Memory B cell (primary cell): ENCODE measurements at regions not wholly inside any gene's neighbourhood (a gene's known extent, or its start where the extent isn't known, plus 50 kb on each side); places are given as distances from the start of the nearest gene placed in this dataset.

Source experiments
- ATAC-seq: fragments of 150-1000 bp; cut with Tn5 transposase; 2 replicates; pipeline ENCODE4 v1.10.0; 2021; ENCODE audit warnings: low read depth, mild to moderate bottlenecking, moderate library complexity
- DNase-seq, 2 donors: peaks; one replicate each; pipeline ENCODE4 v3.0.0; 2022; ENCODE audit warnings: low spot score in 2 of 2
- H3K27ac Mint-ChIP-seq: one replicate; pipeline ENCODE4 v1.8.0; 2022; ENCODE audit warnings: mild to moderate bottlenecking, moderate library complexity, mixed read lengths
- H3K27me3 Mint-ChIP-seq: one replicate; pipeline ENCODE4 v1.8.0; 2022; ENCODE audit warnings: mixed read lengths
- H3K36me3 Mint-ChIP-seq: one replicate; pipeline ENCODE4 v1.8.0; 2022; ENCODE audit warnings: mild to moderate bottlenecking, mixed read lengths
- H3K4me1 Mint-ChIP-seq: one replicate; pipeline ENCODE4 v1.8.0; 2022; ENCODE audit warnings: mixed read lengths
- H3K4me3 Mint-ChIP-seq: one replicate; pipeline ENCODE4 v1.8.0; 2022; ENCODE audit warnings: mild to moderate bottlenecking, moderate library complexity, mixed read lengths
- H3K9me3 Mint-ChIP-seq: one replicate; pipeline ENCODE4 v1.8.0; 2022; ENCODE audit warnings: mixed read lengths

GRCh38 chr17:68125111-68125870, 89.8 kb downstream of the KPNA2 start:
- H3K4me1 Mint-ChIP-seq = peaks cover 6% of the 10 kb centered on the region
- no peak overlapping the region for H3K4me3 Mint-ChIP-seq
- H3K27me3 Mint-ChIP-seq = no peaks in the 10 kb centered on the region
- H3K36me3 Mint-ChIP-seq = peaks cover 28% of the 10 kb centered on the region
- H3K9me3 Mint-ChIP-seq = peaks cover 3% of the 10 kb centered on the region
- no peak for ATAC-seq
- H3K27ac Mint-ChIP-seq = no peak overlapping the region
- no peak for DNase-seq

DNA sequence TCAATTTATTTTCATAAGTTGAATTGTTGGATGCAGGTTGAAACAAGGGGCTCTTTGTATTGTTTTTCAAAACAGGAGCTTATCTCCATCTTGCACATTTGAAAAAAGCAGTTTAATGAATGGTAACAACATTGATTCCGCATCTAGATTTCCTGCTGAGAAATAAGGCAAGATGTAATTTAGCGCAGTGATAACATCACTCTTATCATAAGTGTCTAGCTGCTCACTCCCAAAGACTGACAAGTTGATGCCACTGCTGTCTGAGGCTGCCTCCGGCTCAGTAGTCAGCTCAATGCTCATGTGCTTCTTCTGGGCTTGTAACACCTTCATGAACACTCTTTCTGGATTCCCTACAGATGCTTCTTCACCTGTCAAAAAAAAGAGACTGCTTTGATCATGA, 92.4 kb downstream of the KPNA2 start:
- ATAC-seq (no peak), DNase-seq (no peak)
- Mint-ChIP-seq H3K27me3 (no peaks in the 10 kb centered on the region), H3K4me1 (peaks cover 6% of the 10 kb centered on the region), H3K36me3 (peaks cover 18% of the 10 kb centered on the region), H3K27ac (no peak overlapping the region), H3K9me3 (no peaks in the 10 kb centered on the region), H3K4me3 (no peak overlapping the region)

DNA sequence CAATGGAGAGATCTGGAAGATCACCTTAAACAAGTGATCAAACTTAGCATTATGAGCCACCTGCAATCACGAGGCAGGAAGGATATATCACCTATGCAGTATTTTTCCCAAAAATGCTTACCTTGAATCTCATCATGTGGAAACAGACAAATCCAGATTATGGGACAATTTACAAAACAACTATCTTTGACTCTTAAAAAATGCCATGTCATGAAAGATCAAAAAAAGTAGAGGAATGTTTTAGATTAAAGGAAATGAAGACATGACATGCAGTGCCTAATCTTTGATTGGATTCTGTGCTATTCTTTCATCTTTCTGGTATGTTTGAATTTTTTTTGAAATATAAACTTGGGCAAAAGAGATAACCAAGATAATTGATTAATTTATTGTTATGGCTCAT, 95.9 kb downstream of the KPNA2 start:
- peaks cover 2% of the 10 kb centered on the region for H3K4me1 Mint-ChIP-seq
- no peak overlapping the region for H3K27ac Mint-ChIP-seq
- H3K4me3 Mint-ChIP-seq = no peak overlapping the region
- H3K27me3 Mint-ChIP-seq = no peaks in the 10 kb centered on the region
- H3K9me3 Mint-ChIP-seq = no peaks in the 10 kb centered on the region
- ATAC-seq (no peak), DNase-seq (no peak)
- H3K36me3 Mint-ChIP-seq = peaks cover 13% of the 10 kb centered on the region

- no peaks in the 10 kb centered on the region for H3K27me3 Mint-ChIP-seq
- no peaks in the 10 kb centered on the region for H3K9me3 Mint-ChIP-seq
- H3K4me3 Mint-ChIP-seq = no peak overlapping the region
- DNase-seq (no peak), ATAC-seq (no peak)
- peak overlapping the region; percentile 28 for H3K27ac Mint-ChIP-seq
- H3K36me3 Mint-ChIP-seq = peaks cover 8% of the 10 kb centered on the region
- no peaks in the 10 kb centered on the region for H3K4me1 Mint-ChIP-seq
Measured at GRCh38 chr17:68133346-68134045, 98.0 kb downstream of the KPNA2 start.

DNA sequence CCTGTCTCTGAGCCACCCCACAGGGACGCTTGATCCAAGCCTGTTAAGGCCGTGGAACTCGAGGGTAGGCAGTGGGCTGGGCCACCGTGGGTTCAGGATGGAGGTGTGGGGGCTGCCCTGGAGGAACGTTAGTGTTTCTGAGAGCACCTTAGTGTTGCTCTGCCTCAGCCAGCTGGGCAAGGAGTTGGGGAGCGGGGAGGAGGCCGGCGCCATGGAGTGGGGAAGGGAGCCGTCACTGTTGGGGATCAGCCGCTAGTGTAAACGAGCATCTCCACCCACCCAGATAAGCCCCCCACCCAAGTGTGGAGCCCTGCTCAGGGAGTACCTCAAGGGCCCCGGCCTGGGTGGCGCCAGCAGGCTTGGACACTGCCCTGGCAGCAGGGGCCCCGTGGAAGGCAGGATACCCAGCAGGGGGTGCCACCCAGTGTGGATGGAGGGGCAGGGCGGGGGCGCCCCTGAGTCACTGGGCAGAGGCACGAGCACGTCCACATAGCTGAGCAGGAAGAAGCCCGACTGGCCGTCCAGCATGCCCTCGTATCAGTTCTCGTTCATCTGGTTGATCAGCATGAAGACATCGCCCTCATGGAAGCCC, 98.6 kb downstream of the KPNA2 start:
- Mint-ChIP-seq H3K4me1 (no peaks in the 10 kb centered on the region), H3K36me3 (peaks cover 8% of the 10 kb centered on the region), H3K9me3 (no peaks in the 10 kb centered on the region), H3K27me3 (no peaks in the 10 kb centered on the region), H3K27ac (peak overlapping the region; percentile 28), H3K4me3 (no peak overlapping the region)
- no peak for ATAC-seq
- DNase-seq = no peak

- DNase-seq = no peak
- no peak overlapping the region for H3K27ac Mint-ChIP-seq
- H3K27me3 Mint-ChIP-seq = no peaks in the 10 kb centered on the region
- peaks cover 8% of the 10 kb centered on the region for H3K36me3 Mint-ChIP-seq
- H3K4me3 Mint-ChIP-seq = no peak overlapping the region
- H3K9me3 Mint-ChIP-seq = no peaks in the 10 kb centered on the region
- no peaks in the 10 kb centered on the region for H3K4me1 Mint-ChIP-seq
- ATAC-seq = no peak
Measured at GRCh38 chr17:68134731-68135130, 99.2 kb downstream of the KPNA2 start.

GRCh38 chr17:68135141-68135887, 99.8 kb downstream of the KPNA2 start:
- H3K27me3 Mint-ChIP-seq = no peaks in the 10 kb centered on the region
- no peak overlapping the region for H3K27ac Mint-ChIP-seq

DNA sequence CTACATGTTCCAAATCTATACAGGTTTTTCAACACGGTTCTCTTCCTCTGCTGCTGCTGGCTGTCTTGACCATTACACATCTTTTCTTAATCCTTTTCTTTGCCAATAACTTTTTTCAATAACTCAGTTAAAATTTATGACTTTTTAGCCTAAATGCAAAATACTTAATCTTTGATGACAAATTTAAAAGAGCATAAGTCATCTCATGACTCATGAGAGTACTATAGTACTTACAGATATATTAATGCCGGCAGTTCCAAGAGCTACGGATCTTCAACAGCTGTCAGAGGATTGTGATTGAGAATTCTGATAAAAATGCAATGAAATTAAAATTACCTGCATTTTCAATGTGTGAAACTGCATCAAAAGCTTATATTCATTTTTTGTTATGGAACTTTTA, 105.5 kb downstream of the KPNA2 start:
- no peaks in the 10 kb centered on the region for H3K9me3 Mint-ChIP-seq
- H3K27me3 Mint-ChIP-seq = no peaks in the 10 kb centered on the region
- no peak overlapping the region for H3K27ac Mint-ChIP-seq
- DNase-seq = no peak
- no peak overlapping the region for H3K4me3 Mint-ChIP-seq
- no peaks in the 10 kb centered on the region for H3K4me1 Mint-ChIP-seq
- no peaks in the 10 kb centered on the region for H3K36me3 Mint-ChIP-seq
- ATAC-seq = no peak

More at GRCh38 chr17:68135141-68135887, 99.8 kb downstream of the KPNA2 start:
- Mint-ChIP-seq H3K4me1 (no peaks in the 10 kb centered on the region), H3K4me3 (no peak overlapping the region), H3K36me3 (peaks cover 6% of the 10 kb centered on the region), H3K9me3 (no peaks in the 10 kb centered on the region)
- no peak for DNase-seq
- no peak for ATAC-seq

GRCh38 chr17:68142595-68142994, 105.2 kb upstream of the AMZ2 start:
- no peaks in the 10 kb centered on the region for H3K4me1 Mint-ChIP-seq
- no peaks in the 10 kb centered on the region for H3K27me3 Mint-ChIP-seq
- ATAC-seq = no peak

GRCh38 chr17:68143425-68143824, 104.4 kb upstream of the AMZ2 start:
- Mint-ChIP-seq H3K27ac (no peak overlapping the region), H3K4me1 (no peaks in the 10 kb centered on the region), H3K9me3 (no peaks in the 10 kb centered on the region), H3K36me3 (no peaks in the 10 kb centered on the region), H3K4me3 (no peak overlapping the region), H3K27me3 (no peaks in the 10 kb centered on the region)
- no peak for ATAC-seq
- no peak for DNase-seq

More at GRCh38 chr17:68142595-68142994, 105.2 kb upstream of the AMZ2 start:
- Mint-ChIP-seq H3K9me3 (no peaks in the 10 kb centered on the region), H3K27ac (no peak overlapping the region), H3K36me3 (no peaks in the 10 kb centered on the region), H3K4me3 (no peak overlapping the region)
- no peak for DNase-seq

GRCh38 chr17:68145088-68145487, 102.8 kb upstream of the AMZ2 start:
- no peak overlapping the region for H3K27ac Mint-ChIP-seq
- peaks cover 2% of the 10 kb centered on the region for H3K36me3 Mint-ChIP-seq
- no peak overlapping the region for H3K4me3 Mint-ChIP-seq
- DNase-seq (no peak), ATAC-seq (no peak)
- H3K27me3 Mint-ChIP-seq = no peaks in the 10 kb centered on the region
- no peaks in the 10 kb centered on the region for H3K9me3 Mint-ChIP-seq
- H3K4me1 Mint-ChIP-seq = no peaks in the 10 kb centered on the region

- Mint-ChIP-seq H3K4me3 (no peak overlapping the region), H3K9me3 (no peaks in the 10 kb centered on the region), H3K27ac (no peak overlapping the region), H3K4me1 (no peaks in the 10 kb centered on the region), H3K36me3 (peaks cover 2% of the 10 kb centered on the region), H3K27me3 (no peaks in the 10 kb centered on the region)
- no peak for ATAC-seq
- no peak for DNase-seq
Measured at GRCh38 chr17:68148936-68149335, 98.9 kb upstream of the AMZ2 start.

DNA sequence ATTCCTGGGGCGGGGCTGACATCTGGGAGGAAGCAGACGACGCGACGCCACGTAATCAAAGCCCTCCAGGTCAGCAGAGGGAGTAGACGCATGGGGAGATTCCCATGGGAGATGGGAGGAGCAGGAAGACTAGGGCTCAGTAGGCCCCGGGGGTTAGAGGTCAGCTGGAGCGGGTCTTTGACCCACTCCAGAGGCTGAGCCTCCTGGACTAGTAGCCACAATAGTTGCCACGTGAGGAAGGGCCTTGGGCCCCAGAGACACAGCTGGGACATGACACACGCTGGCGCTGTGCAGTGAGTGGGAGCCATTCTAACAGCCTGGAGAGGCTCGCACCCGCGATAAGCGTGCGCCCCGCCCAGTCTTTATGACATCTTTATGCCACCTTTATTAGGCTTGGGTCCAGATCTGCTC, 95.7 kb upstream of the AMZ2 start:
- Mint-ChIP-seq H3K4me3 (no peak overlapping the region), H3K4me1 (no peaks in the 10 kb centered on the region), H3K36me3 (peaks cover 2% of the 10 kb centered on the region), H3K27ac (no peak overlapping the region), H3K9me3 (no peaks in the 10 kb centered on the region), H3K27me3 (no peaks in the 10 kb centered on the region)
- ATAC-seq (no peak), DNase-seq (no peak)

- no peaks in the 10 kb centered on the region for H3K27me3 Mint-ChIP-seq
- H3K4me3 Mint-ChIP-seq = no peak overlapping the region
- H3K36me3 Mint-ChIP-seq = peaks cover 1% of the 10 kb centered on the region
- H3K9me3 Mint-ChIP-seq = no peaks in the 10 kb centered on the region
- H3K4me1 Mint-ChIP-seq = no peaks in the 10 kb centered on the region
- no peak for ATAC-seq
- no peak overlapping the region for H3K27ac Mint-ChIP-seq
- DNase-seq = no peak
Measured at GRCh38 chr17:68155692-68156091, 92.2 kb upstream of the AMZ2 start.
